Transverse colon (tissue), 4 donors: ENCODE measurements at regions not wholly inside any gene's neighbourhood (a gene's known extent, or its start where the extent isn't known, plus 50 kb on each side); places are given as distances from the start of the nearest gene placed in this dataset.

Source experiments
- DNase-seq: peaks from one replicate; pipeline ENCODE4 v3.0.0-alpha.2; 2019
- H3K27ac ChIP-seq, 4 donors: fragments of 200-600 bp; sonication (generic); 2 replicates each; pipeline ENCODE4 v1.5.1; 2016 to 2018; ENCODE audit warnings: inconsistent platforms in 4 of 4
- H3K27me3 ChIP-seq: fragments of 200-600 bp; sonication (generic); 2 replicates; pipeline ENCODE4 v1.5.1; 2017; ENCODE audit warnings: inconsistent platforms
- H3K36me3 ChIP-seq, 4 donors: fragments of 200-600 bp; sonication (generic); 2 replicates each; pipeline ENCODE4 v1.5.1; 2017 to 2019; ENCODE audit warnings: inconsistent platforms in 4 of 4
- H3K4me1 ChIP-seq, 4 donors: fragments of 200-600 bp; sonication (generic); 2 replicates each; pipeline ENCODE4 v1.5.1; 2017 to 2020; ENCODE audit warnings: inconsistent platforms in 4 of 4
- H3K4me3 ChIP-seq, 4 donors: fragments of 200-600 bp; sonication (generic); 1 replicate in 1 of 4; 2 replicates in 3 of 4; pipeline versions ENCODE4 v1.5.1 to v1.6.1; 2017 to 2019; ENCODE audit warnings: inconsistent platforms in 4 of 4
- H3K9me3 ChIP-seq, 2 donors: fragments of 200-600 bp; sonication (generic); 2 replicates each; pipeline ENCODE4 v1.5.1; 2017 to 2019; ENCODE audit warnings: inconsistent platforms in 2 of 2
- CTCF ChIP-seq, 5 experiments: fragments of 200-600 bp in 3 of 5; fragments of 450-650 bp in 2 of 5; sonication (generic) in 3 of 5; IDR thresholded peaks; 1 replicate in 2 of 5; 2 replicates in 3 of 5; pipeline ENCODE4 v1.5.1; 2016 to 2017; ENCODE audit warnings: antibody characterized with exemption in 5 of 5, inconsistent platforms in 3 of 5, mild to moderate bottlenecking in 2 of 5, moderate library complexity in 1 of 5
- EP300 ChIP-seq: sonication (generic); formaldehyde crosslinking; IDR thresholded peaks from one replicate; pipeline ENCODE4 v1.6.1; 2017; ENCODE audit warnings: antibody characterized with exemption, low read depth
- POLR2A ChIP-seq: fragments of 450-650 bp; IDR thresholded peaks from one replicate; pipeline ENCODE4 v1.6.1; 2016; ENCODE audit warnings: antibody characterized with exemption, mild to moderate bottlenecking, moderate library complexity
- POLR2AphosphoS5 ChIP-seq, 3 donors: sonication (generic); formaldehyde crosslinking; IDR thresholded peaks; one replicate each; pipeline ENCODE4 v1.6.1; 2016; ENCODE audit warnings: antibody characterized with exemption in 3 of 3
- WGBS, 2 donors: methylation state at CpG; one replicate each; pipeline ENCODE4 v1.1.5; 2018; ENCODE audit warnings: low coverage in 1 of 2; 5-methylcytosine and 5-hydroxymethylcytosine counted together
- in situ Hi-C, 4 donors: fragments of 200-750 bp; cut with MboI; loops; one replicate each; pipeline versions ENCODE4 v1.15.0 to v1.15.1; 2017; ENCODE audit warnings: low sequenced_read_pairs in 3 of 4, low pct_ligation_motif_present in 1 of 4, low pct_unique_long_range_greater_than_20kb in 1 of 4
- intact Hi-C: fragments of 100-400 bp; cut with DNase I; formaldehyde crosslinking; loops from one replicate; pipeline ENCODE4 v1.15.1; 2023; ENCODE audit warnings: low total_unique reads

GRCh38 chr4:8708401-8709021 is 115.9 kb downstream of the CPZ start:
- DNase-seq: no peak
- no peak for TF ChIP-seq EP300
- no peak for TF ChIP-seq CTCF (IDR thresholded peaks at IDR 0.05)
- TF ChIP-seq POLR2AphosphoS5 (IDR thresholded peaks at IDR 0.05): no peak
- TF ChIP-seq POLR2A: no peak
- peaks cover 3% of the 10 kb centered on the region in 2 donors for H3K9me3 ChIP-seq
- H3K27ac ChIP-seq: no peak overlapping the region
- intact Hi-C loops (no loop called here), in situ Hi-C loops (no loop called here)
- no peaks in the 10 kb centered on the region for H3K27me3 ChIP-seq
- no peak overlapping the region for H3K4me3 ChIP-seq
- no peaks in the 10 kb centered on the region for H3K36me3 ChIP-seq
- WGBS, 2 donors: 85% methylated on average over 15 of the region's 16 CpGs; no CpG with 5 or more reads in 1 of the 2 donors
- H3K4me1 ChIP-seq: no peaks in the 10 kb centered on the region

GRCh38 chr4:8707045-8707781 is 114.6 kb downstream of the CPZ start:
- Histone ChIP-seq H3K9me3 (no peaks in the 10 kb centered on the region), H3K27ac (no peak overlapping the region), H3K27me3 (no peaks in the 10 kb centered on the region), H3K36me3 (no peaks in the 10 kb centered on the region), H3K4me1 (no peaks in the 10 kb centered on the region), H3K4me3 (no peak overlapping the region)
- WGBS, 2 donors: 60% methylated on average over 15 of the region's 15 CpGs; no CpG with 5 or more reads in 1 of the 2 donors
- no peak for TF ChIP-seq POLR2A
- no peak for TF ChIP-seq POLR2AphosphoS5 (IDR thresholded peaks at IDR 0.05)
- no peak for TF ChIP-seq EP300
- TF ChIP-seq CTCF (IDR thresholded peaks at IDR 0.05): no peak
- intact Hi-C loops: no loop called here
- no peak for DNase-seq
- in situ Hi-C loops: no loop called here

- Histone ChIP-seq H3K4me1 (no peaks in the 10 kb centered on the region), H3K27ac (no peak overlapping the region), H3K4me3 (no peak overlapping the region), H3K9me3 (no peaks in the 10 kb centered on the region), H3K27me3 (no peaks in the 10 kb centered on the region), H3K36me3 (no peaks in the 10 kb centered on the region)
- no peak for TF ChIP-seq CTCF (IDR thresholded peaks at IDR 0.05)
- TF ChIP-seq EP300: no peak
- TF ChIP-seq POLR2AphosphoS5 (IDR thresholded peaks at IDR 0.05): no peak
- in situ Hi-C loops: no loop called here
- no peak for DNase-seq
- intact Hi-C loops: no loop called here
- WGBS, 2 donors: 58% methylated on average over 21 of the region's 21 CpGs; no CpG with 5 or more reads in 1 of the 2 donors
Measured at GRCh38 chr4:8706216-8707044, 113.9 kb downstream of the CPZ start.
